ENCODE measurements at regions not wholly inside any gene's neighbourhood (a gene's known extent, or its start where the extent isn't known, plus 50 kb on each side); places are given as distances from the start of the nearest gene placed in this dataset.

GRCh38 chr11:27234043-27234668 lies 128.9 kb downstream of the CCDC34 start:
- TF ChIP-seq CTCF (IDR thresholded peaks at IDR 0.05) (no peak), POLR2A (IDR thresholded peaks at IDR 0.05) (no peak)

All from breast epithelium (tissue), 3 donors.